Left lung (tissue), 4 donors: ENCODE measurements at regions not wholly inside any gene's neighbourhood (a gene's known extent, or its start where the extent isn't known, plus 50 kb on each side); places are given as distances from the start of the nearest gene placed in this dataset.
"Not testable (repeated sequence)": the region's sequence is repeated elsewhere in the genome, so short reads cannot be mapped to it uniquely, and the experiment has no call there.

Experiments
- ATAC-seq: fragments of 200-7000 bp; cut with Tn5 transposase; one replicate; pipeline ENCODE4 v1.9.1; 2020; ENCODE audit warnings: moderate library complexity
- DNase-seq, 4 donors: peaks; one replicate each; pipeline ENCODE4 v3.0.0-alpha.2; 2013 to 2020
- H3K27ac ChIP-seq, 2 donors: fragments of 200-600 bp; sonication (generic) in 1 of 2; one replicate each; pipeline versions ENCODE4 v1.5.0 to v1.8.0; 2020 to 2021
- H3K27me3 ChIP-seq, 2 donors: fragments of 200-600 bp; sonication (generic) in 1 of 2; one replicate each; pipeline versions ENCODE4 v1.5.0 to v1.8.0; 2020 to 2021
- H3K36me3 ChIP-seq, 2 donors: fragments of 200-600 bp; sonication (generic) in 1 of 2; one replicate each; pipeline versions ENCODE4 v1.5.0 to v1.8.0; 2020 to 2021
- H3K4me1 ChIP-seq, 2 donors: fragments of 200-600 bp; one replicate each; pipeline ENCODE4 v1.8.0; 2021
- H3K4me3 ChIP-seq, 2 donors: fragments of 200-600 bp; sonication (generic) in 1 of 2; one replicate each; pipeline versions ENCODE4 v1.5.0 to v1.8.0; 2020 to 2021; ENCODE audit warnings: mild to moderate bottlenecking in 1 of 2
- H3K9me3 ChIP-seq, 2 donors: fragments of 200-600 bp; sonication (generic) in 1 of 2; one replicate each; pipeline versions ENCODE4 v1.5.0 to v1.8.0; 2020 to 2021
- intact Hi-C, 2 donors: fragments of 100-400 bp; cut with DNase I; formaldehyde crosslinking; loops; one replicate each; pipeline versions ENCODE4 v1.11.2 to v1.14.2; 2022
- donor health status: DM: no; HTN: yes; CAD: no.
- donor health status: DM: no; HTN: no; CAD: no.

DNA sequence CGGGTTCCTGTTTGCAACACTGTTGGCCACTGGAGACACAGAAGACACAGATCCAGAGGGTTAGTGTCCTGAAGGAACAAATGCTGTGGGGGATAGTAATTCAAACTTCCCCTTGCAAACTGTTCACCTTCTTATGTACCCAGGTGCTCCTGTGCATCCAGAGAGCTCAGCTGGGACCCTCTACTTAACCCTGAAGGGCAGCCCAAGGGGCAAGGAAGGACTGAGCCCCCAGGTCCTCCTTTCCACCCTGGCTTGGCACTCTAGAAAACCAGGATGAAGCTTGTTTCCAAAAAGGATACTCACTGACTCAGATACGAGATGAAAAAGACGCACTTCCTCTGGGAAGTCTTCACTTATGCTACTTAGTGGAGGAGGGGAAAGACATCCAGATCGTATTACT, 78.2 kb upstream of the TNK2 start:
- H3K27me3 ChIP-seq, ATAC-seq, H3K4me3 ChIP-seq, H3K9me3 ChIP-seq, intact Hi-C loops, DNase-seq, H3K4me1 ChIP-seq, H3K27ac ChIP-seq: not testable (repeated sequence)
- peaks cover 0 to 33% of the 10 kb centered on the region in 2 donors for H3K36me3 ChIP-seq

DNA sequence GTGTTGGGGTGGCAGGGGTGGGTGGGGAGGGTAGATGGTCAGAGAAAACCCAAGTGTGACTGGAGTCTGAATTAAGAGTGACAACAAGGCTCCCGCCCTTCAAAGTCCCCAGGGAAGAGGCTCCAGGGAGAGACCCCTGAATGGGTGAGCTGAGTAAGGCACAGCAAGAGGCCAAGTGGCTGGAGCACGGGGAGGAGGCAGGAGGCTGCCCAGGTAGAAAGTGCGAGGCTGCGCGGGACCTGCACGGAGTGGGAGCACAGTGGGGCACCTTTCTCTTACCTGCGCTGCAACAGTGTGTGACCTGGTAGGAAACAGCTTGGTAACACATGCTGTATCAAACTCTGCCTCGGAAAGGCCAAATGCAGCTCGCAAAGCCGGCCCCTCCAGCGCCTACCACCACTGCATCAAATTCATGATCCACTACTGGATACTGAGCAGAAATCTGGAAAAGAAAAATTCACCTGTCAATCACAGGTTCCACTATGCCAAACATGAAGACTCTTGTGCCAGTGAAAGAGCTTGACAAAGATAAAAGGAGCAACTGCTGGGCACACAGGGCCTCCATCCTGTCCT, 77.1 kb upstream of the TNK2 start:
- H3K27me3 ChIP-seq, H3K9me3 ChIP-seq, DNase-seq, ATAC-seq, H3K4me1 ChIP-seq, H3K4me3 ChIP-seq, intact Hi-C loops, H3K27ac ChIP-seq: not testable (repeated sequence)
- peaks cover 0 to 40% of the 10 kb centered on the region in 2 donors for H3K36me3 ChIP-seq

DNA sequence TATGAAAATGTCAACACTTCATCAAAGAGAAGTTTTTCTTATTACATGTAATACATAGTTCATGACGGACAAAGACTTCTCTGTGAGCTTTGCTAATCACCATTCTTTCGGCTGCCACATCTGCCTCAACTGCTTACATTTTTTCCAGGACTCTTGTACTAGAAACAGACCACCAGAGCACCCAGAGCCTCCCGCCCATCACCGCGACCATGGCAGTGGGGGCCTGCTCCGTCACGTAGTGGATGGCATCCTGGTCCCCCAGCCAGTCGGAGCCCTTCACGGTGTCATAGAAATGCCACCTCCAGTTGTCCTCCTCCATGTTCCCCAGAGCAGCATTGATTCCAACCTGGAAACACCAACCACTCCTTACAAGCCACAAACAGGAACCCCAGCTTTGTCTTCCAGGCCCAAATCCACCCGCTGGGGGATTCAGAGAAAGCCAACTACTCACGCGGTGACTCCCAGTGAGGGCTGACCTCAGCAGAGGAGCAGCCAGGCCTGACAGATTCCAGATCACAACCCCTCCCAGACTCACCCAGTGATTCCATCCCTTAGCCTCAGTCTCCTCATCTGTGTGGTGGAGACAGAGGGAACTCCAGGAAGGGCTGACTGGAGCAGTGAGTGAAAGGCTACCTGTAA, 76.2 kb upstream of the TNK2 start:
- DNase-seq, result peak in 1 of 4 donors; percentile 81
- H3K4me1 ChIP-seq, H3K9me3 ChIP-seq, H3K27ac ChIP-seq, H3K27me3 ChIP-seq, H3K4me3 ChIP-seq, ATAC-seq, intact Hi-C loops: not testable (repeated sequence)
- peaks cover 0 to 49% of the 10 kb centered on the region in 2 donors for H3K36me3 ChIP-seq

DNA sequence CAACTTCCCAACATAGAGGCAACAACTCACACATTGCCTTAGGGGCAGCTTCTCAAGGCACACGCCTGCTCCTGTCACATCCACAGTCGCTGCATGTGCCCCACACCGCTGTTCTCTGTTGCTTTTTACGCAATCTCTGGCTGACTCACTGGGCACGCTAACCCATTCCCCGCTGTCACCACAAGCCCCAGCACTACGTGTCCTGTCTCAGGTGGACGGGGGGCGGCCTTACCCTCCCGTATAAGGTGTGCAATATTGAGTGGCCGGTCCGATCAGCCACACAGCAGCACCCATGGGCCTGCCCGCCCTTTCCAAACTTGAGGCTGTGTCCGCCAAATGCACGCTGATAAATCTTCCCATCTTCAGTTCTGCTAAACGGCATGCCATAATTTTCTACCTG, 75.5 kb upstream of the TNK2 start:
- H3K4me3 ChIP-seq, intact Hi-C loops, ATAC-seq, H3K27me3 ChIP-seq, H3K27ac ChIP-seq, H3K9me3 ChIP-seq, H3K4me1 ChIP-seq: not testable (repeated sequence)
- DNase-seq, result peak in 1 of 4 donors; percentile 78
- H3K36me3 ChIP-seq, result peaks cover 0 to 56% of the 10 kb centered on the region in 2 donors

DNA sequence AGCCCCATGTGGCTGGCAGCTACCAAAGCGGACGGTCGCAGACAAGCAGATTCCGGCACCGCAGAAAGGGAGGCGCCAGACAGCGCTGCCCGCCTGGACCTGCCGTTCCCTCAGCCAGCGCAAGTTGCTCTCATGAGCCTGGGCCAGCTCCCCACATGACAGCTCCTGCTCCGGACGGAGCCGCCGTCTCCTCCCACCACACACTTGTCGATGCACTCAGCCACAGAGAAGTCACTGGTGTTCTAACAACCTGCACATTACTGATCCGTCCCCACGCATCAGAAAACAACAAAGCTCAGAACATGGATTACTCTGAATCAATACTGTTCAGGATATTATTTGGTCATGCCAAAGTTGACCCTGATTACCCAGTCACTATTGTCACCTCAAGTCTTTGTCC, 74.4 kb upstream of the TNK2 start:
- peak in 1 of 4 donors; percentile 76 for DNase-seq
- H3K9me3 ChIP-seq, H3K27me3 ChIP-seq, H3K27ac ChIP-seq, H3K4me3 ChIP-seq, ATAC-seq, H3K4me1 ChIP-seq, intact Hi-C loops: not testable (repeated sequence)
- H3K36me3 ChIP-seq, result peaks cover 0 to 64% of the 10 kb centered on the region in 2 donors

DNA sequence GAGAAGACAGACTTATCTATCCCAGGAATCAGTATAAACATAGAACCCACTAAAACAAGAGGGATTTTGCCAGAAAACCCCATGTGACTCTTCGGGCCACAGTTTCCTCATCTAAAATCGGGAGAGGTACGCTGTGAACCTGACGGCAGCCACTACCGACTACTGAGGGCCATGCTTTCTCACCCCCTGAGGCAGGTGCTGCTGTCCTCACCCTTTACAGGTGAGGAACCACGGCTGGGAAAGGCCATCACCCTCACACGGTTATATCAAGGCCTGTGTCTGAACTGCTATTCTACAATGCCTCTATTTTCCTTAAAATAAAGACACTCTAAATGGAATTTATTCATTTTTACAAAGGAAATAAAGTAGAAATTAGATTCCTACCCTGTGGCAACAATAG, 73.4 kb upstream of the TNK2 start:
- H3K4me1 ChIP-seq, H3K27ac ChIP-seq, H3K4me3 ChIP-seq, intact Hi-C loops, H3K27me3 ChIP-seq, ATAC-seq, DNase-seq, H3K9me3 ChIP-seq: not testable (repeated sequence)
- peaks cover 0 to 71% of the 10 kb centered on the region in 2 donors for H3K36me3 ChIP-seq

DNA sequence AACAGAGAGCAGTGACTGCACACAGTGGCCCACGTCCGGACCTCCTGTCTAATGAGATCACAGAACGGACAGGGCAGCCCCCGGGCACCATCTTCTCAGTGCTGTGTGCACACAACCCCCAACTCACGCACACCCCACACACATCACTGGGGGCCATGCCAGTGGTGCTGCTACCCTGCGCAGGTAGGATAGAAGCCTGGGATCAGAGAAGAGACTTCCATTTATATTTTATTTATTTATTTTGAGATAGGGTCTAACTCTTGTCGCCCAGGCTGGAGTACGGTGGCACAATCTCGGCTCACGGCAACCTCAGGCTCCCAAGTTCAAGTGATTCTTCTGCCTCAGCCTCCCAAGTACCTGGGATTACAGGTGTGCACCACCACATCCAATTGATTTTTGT, 71.5 kb upstream of the TNK2 start:
- H3K4me3 ChIP-seq, H3K9me3 ChIP-seq, H3K27ac ChIP-seq, H3K4me1 ChIP-seq, ATAC-seq, intact Hi-C loops, H3K27me3 ChIP-seq, DNase-seq: not testable (repeated sequence)
- peaks cover 0 to 86% of the 10 kb centered on the region in 2 donors for H3K36me3 ChIP-seq

DNA sequence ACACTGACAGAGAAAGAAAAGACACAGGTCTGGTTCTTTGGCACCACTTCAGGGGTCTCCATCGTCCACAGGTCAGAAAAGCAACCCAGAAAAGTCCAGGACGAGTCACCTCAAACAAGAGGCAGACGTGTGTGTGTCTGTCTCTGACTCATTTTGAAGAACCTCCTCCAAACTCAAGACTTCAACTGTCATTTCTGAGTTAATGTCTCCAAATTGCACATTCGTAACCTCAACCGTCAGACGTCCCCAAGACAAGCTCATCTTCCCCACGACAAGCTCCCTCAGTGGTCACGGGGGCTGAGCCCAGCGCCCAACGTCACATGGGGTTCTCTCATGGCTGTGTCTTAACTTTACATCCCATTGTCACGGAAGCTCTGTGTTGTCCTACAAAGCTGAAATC, 70.2 kb upstream of the TNK2 start:
- H3K4me1 ChIP-seq, H3K27me3 ChIP-seq, DNase-seq, H3K4me3 ChIP-seq, H3K9me3 ChIP-seq, H3K27ac ChIP-seq, ATAC-seq, intact Hi-C loops: not testable (repeated sequence)
- H3K36me3 ChIP-seq, result peaks cover 6 to 87% of the 10 kb centered on the region in 2 donors

DNA sequence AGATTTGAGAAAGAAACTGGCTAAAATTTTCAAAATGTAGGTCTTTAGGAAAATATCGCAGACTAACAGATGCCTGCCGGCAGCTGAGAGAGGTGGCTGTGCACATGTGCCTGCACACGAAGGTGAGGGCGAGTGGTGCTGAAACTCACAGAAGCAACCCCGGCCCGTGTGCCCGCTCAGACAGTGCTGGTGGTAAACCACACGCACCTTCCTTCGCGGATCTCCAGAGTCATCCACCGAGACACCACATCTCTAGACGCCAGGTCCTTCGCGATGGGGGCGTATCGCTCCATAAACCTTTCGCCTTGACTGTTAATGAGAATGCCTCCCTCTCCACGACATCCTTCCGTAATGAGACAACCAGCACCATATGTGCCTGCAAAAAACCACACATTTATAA, 68.5 kb upstream of the TNK2 start:
- H3K27me3 ChIP-seq, intact Hi-C loops, ATAC-seq, H3K4me3 ChIP-seq, H3K9me3 ChIP-seq, DNase-seq, H3K27ac ChIP-seq, H3K4me1 ChIP-seq: not testable (repeated sequence)
- H3K36me3 ChIP-seq, result peaks cover 6 to 83% of the 10 kb centered on the region in 2 donors

DNA sequence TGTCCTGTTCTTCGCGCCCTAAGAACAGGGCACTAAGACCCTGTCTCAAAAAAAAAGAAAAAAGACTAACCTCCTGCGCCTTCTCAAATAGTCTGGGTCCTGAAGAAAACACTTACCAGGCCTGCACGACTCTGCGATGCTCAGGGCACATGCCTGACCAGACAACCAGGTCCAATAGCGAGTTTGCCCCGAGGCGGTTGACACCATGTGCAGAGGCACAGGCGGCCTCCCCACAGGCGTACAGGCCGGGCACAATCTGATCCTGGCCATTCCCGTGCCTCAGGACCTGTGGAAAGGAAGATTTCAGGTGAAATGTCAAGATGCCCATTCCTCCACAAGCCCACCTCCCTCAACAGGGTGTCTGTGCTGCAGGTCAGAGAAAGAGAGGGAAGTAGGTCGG, 65.9 kb upstream of the TNK2 start:
- ATAC-seq, H3K27me3 ChIP-seq, H3K27ac ChIP-seq, intact Hi-C loops, H3K4me3 ChIP-seq, H3K4me1 ChIP-seq, H3K9me3 ChIP-seq: not testable (repeated sequence)
- DNase-seq, result peak in 1 of 4 donors; percentile 81
- peaks cover 6 to 87% of the 10 kb centered on the region in 2 donors for H3K36me3 ChIP-seq

DNA sequence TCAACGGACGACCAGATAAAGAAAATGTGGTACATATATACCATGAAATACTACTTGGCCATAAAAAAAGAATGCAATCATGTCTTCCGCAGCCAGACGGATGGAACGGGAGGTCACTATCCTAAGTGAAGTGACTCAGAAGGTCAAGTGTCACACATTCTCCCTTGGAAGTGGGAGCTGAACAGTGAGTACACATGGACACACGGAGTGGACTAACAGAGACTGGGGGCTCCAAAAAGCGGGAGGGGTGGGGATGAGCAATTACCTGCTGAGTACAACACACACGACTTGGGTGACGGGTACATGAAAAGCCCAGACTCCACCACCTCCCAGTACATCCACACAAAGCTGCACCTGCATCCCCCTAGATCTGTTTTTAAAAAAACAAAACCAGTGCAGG, 62.5 kb upstream of the TNK2 start:
- H3K27ac ChIP-seq, H3K4me1 ChIP-seq, intact Hi-C loops, DNase-seq, H3K9me3 ChIP-seq, ATAC-seq, H3K4me3 ChIP-seq, H3K27me3 ChIP-seq: not testable (repeated sequence)
- H3K36me3 ChIP-seq, result peaks cover 6 to 82% of the 10 kb centered on the region in 2 donors

DNA sequence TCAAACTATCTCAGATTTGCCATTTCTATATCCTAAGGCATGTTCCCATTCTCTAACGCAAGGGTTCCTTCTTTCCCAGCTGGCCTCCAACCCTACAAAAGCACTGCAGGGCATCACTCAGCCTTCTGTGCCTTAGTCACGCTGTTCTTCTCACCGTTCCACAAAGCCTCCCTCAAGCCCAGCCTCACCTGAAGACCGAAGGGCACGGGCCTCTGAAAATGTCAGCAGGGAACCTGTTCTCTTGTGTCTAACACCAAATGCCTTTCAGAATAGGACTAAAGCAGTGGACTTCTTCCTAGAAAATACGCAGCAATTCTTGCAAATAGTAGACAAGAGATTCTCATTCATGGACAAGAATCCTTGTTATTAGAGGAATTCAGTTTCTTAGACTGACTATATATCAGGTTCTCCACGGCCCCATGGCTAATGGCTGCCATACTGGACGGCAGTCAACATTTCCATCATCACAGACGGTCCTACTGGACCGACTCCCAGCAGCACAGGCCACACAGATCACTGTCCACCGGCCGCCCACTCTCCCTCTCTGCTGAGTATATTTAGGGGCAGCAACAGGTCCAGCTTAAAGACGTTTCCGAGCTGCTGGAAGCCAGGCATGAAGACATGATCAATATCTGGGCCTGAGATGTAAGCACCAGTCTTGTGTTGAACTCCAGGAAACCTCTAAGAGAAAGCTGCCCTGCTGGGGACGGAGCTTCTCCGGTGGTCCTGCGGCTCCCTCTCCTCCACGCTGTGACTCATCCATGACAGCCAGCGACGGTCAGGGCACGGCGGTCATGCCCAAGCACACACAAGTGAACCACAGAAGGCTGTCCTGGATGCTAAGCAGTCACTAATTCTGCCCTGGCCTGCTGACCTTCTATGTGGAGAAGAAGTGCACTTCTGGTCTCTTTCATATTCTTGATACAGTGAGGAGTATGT, 61.8 kb upstream of the TNK2 start:
- H3K36me3 ChIP-seq, result peaks cover 6 to 82% of the 10 kb centered on the region in 2 donors
- ATAC-seq, intact Hi-C loops: not testable (repeated sequence)

DNA sequence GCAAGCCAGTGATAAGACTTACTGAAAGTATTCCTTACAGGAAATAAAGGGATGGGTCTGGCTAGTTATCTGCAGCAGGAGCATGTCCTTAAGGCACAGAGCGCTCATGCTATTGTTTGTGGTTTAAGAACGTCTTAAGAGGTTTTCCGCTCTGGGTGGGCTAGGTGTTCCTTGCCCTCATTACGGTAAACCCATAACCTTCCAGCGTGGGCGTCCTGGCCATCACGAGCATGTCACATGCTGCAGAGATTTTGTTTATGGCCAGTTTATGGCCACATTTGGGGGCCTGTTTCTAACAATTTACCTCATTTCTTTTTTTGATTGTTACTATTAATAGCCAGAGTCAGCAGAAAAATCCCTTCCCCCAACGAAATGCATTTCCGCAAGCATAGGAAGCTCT, 61.0 kb upstream of the TNK2 start:
- peaks cover 6 to 82% of the 10 kb centered on the region in 2 donors for H3K36me3 ChIP-seq

More for the DNA sequence above, 61.8 kb upstream of the TNK2 start:
- H3K4me1 ChIP-seq, H3K4me3 ChIP-seq, H3K27me3 ChIP-seq, H3K9me3 ChIP-seq, H3K27ac ChIP-seq: not testable (repeated sequence)
- DNase-seq, result peak in 1 of 4 donors; percentile 84

More for the DNA sequence above, 61.0 kb upstream of the TNK2 start:
- ATAC-seq, intact Hi-C loops, H3K27ac ChIP-seq, H3K4me1 ChIP-seq, H3K4me3 ChIP-seq, H3K9me3 ChIP-seq, H3K27me3 ChIP-seq, DNase-seq: not testable (repeated sequence)
